Endodermal cell (in vitro differentiated cells): ENCODE measurements at regions not wholly inside any gene's neighbourhood (a gene's known extent, or its start where the extent isn't known, plus 50 kb on each side); places are given as distances from the start of the nearest gene placed in this dataset.

Source experiments
- DNase-seq: peaks from one replicate; pipeline ENCODE4 v3.0.0-alpha.2; 2017
- H3K27ac ChIP-seq: 2 replicates; pipeline ENCODE4 v1.5.1; 2013; ENCODE audit warnings: mild to moderate bottlenecking, low read depth, low read length, moderate library complexity
- H3K27me3 ChIP-seq: 2 replicates; pipeline ENCODE4 v1.6.1; 2013; ENCODE audit warnings: mild to moderate bottlenecking, low read length, moderate library complexity; ENCODE audit not compliant: insufficient read depth, control insufficient read depth, poor library complexity, severe bottlenecking
- H3K36me3 ChIP-seq: 2 replicates; pipeline ENCODE4 v1.7.0; 2013; ENCODE audit warnings: mild to moderate bottlenecking, low read length, moderate library complexity; ENCODE audit not compliant: control insufficient read depth, insufficient read depth
- H3K4me1 ChIP-seq: one replicate; pipeline ENCODE4 v1.7.0; 2013; ENCODE audit warnings: low read length; ENCODE audit not compliant: control insufficient read depth, insufficient read depth
- H3K4me3 ChIP-seq: 2 replicates; pipeline ENCODE4 v1.5.1; 2013; ENCODE audit warnings: mild to moderate bottlenecking, low read length, moderate library complexity
- H3K9ac ChIP-seq: 2 replicates; pipeline ENCODE4 v1.6.1; 2013; ENCODE audit warnings: mild to moderate bottlenecking, low read length, moderate library complexity; ENCODE audit not compliant: poor library complexity, severe bottlenecking; ENCODE audit errors: extremely low read depth
- H3K9me3 ChIP-seq: 2 replicates; pipeline ENCODE4 v1.6.1; 2013; ENCODE audit warnings: mild to moderate bottlenecking, low read length, moderate library complexity; ENCODE audit not compliant: control insufficient read depth
- H3K27ac Mint-ChIP-seq: 2 replicates; pipeline ENCODE4 v1.8.0; 2020; ENCODE audit warnings: mixed read lengths
- H3K27me3 Mint-ChIP-seq: 2 replicates; pipeline ENCODE4 v1.8.0; 2021; ENCODE audit warnings: mild to moderate bottlenecking, mixed read lengths; ENCODE audit not compliant: insufficient read depth
- H3K36me3 Mint-ChIP-seq: 2 replicates; pipeline ENCODE4 v1.8.0; 2020; ENCODE audit warnings: low read depth, mixed read lengths
- H3K4me1 Mint-ChIP-seq: 2 replicates; pipeline ENCODE4 v1.8.0; 2020; ENCODE audit warnings: mixed read lengths
- H3K4me3 Mint-ChIP-seq: 2 replicates; pipeline ENCODE4 v1.8.0; 2020; ENCODE audit warnings: mild to moderate bottlenecking, moderate library complexity, mixed read lengths
- H3K9me3 Mint-ChIP-seq: 2 replicates; pipeline ENCODE4 v1.8.0; 2020; ENCODE audit warnings: mild to moderate bottlenecking, mixed read lengths
- CTCF ChIP-seq: fragments of 200-600 bp; sonication (generic); conservative IDR thresholded peaks from 2 replicates; pipeline ENCODE4 v1.5.0; 2021; ENCODE audit warnings: antibody characterized with exemption, mild to moderate bottlenecking
- WGBS, 2 experiments: methylation state at CpG; one replicate each; pipeline versions ENCODE4 v1.1.5 to v1.1.7; 2013; ENCODE audit warnings: missing lambda C conversion rate in 2 of 2, mixed read lengths in 1 of 2; ENCODE audit not compliant: insufficient coverage in 1 of 2, insufficient read length in 1 of 2; 5-methylcytosine and 5-hydroxymethylcytosine counted together

- no peaks in the 10 kb centered on the region for H3K9me3 ChIP-seq
- Mint-ChIP-seq H3K4me1 (no peaks in the 10 kb centered on the region), H3K4me3 (no peak overlapping the region), H3K27me3 (no peaks in the 10 kb centered on the region), H3K27ac (no peak overlapping the region), H3K36me3 (no peaks in the 10 kb centered on the region), H3K9me3 (no peaks in the 10 kb centered on the region)
- no peaks in the 10 kb centered on the region for H3K27me3 ChIP-seq
- peak; percentile 47 for DNase-seq
- no peak overlapping the region for H3K27ac ChIP-seq
- H3K4me3 ChIP-seq: no peak overlapping the region
- no peaks in the 10 kb centered on the region for H3K4me1 ChIP-seq
- no peak overlapping the region for H3K9ac ChIP-seq
- H3K36me3 ChIP-seq: no peaks in the 10 kb centered on the region
- no peak for TF ChIP-seq CTCF
- WGBS, 2 experiments: 64 to 70% methylated on average over 5 to 6 of the region's 6 CpGs
Measured at GRCh38 chr10:61285749-61286148, 167.4 kb downstream of the TMEM26 start.

GRCh38 chr10:61284222-61284890 lies 168.8 kb downstream of the TMEM26 start:
- TF ChIP-seq CTCF: peak; percentile 85
- no peak overlapping the region for H3K27ac Mint-ChIP-seq
- H3K27me3 ChIP-seq: no peaks in the 10 kb centered on the region
- no peak for DNase-seq
- no peak overlapping the region for H3K27ac ChIP-seq
- H3K9me3 Mint-ChIP-seq: no peaks in the 10 kb centered on the region
- no peaks in the 10 kb centered on the region for H3K4me1 Mint-ChIP-seq
- H3K4me3 Mint-ChIP-seq: no peak overlapping the region
- WGBS, 2 experiments: 54% methylated on average over 5 of the region's 5 CpGs; no CpG with 5 or more reads in 1 of the 2 experiments
- no peaks in the 10 kb centered on the region for H3K27me3 Mint-ChIP-seq
- no peak overlapping the region for H3K9ac ChIP-seq
- H3K36me3 ChIP-seq: no peaks in the 10 kb centered on the region
- no peaks in the 10 kb centered on the region for H3K4me1 ChIP-seq
- no peaks in the 10 kb centered on the region for H3K36me3 Mint-ChIP-seq
- no peak overlapping the region for H3K4me3 ChIP-seq
- H3K9me3 ChIP-seq: no peaks in the 10 kb centered on the region

- no peak overlapping the region for H3K27ac ChIP-seq
- no peak overlapping the region for H3K4me3 ChIP-seq
Measured at GRCh38 chr10:61283481-61284221, 169.5 kb downstream of the TMEM26 start.

More at GRCh38 chr10:61283481-61284221, 169.5 kb downstream of the TMEM26 start:
- no peak for DNase-seq
- no peak overlapping the region for H3K9ac ChIP-seq
- H3K36me3 Mint-ChIP-seq: no peaks in the 10 kb centered on the region
- no peak overlapping the region for H3K4me3 Mint-ChIP-seq
- no peaks in the 10 kb centered on the region for H3K27me3 ChIP-seq
- no peaks in the 10 kb centered on the region for H3K4me1 Mint-ChIP-seq
- no peaks in the 10 kb centered on the region for H3K9me3 Mint-ChIP-seq
- 85 to 100% methylated on average over 1 to 3 of the region's 3 CpGs for WGBS, 2 experiments
- no peak for TF ChIP-seq CTCF
- no peaks in the 10 kb centered on the region for H3K36me3 ChIP-seq
- H3K4me1 ChIP-seq: no peaks in the 10 kb centered on the region
- no peaks in the 10 kb centered on the region for H3K27me3 Mint-ChIP-seq
- no peaks in the 10 kb centered on the region for H3K9me3 ChIP-seq
- H3K27ac Mint-ChIP-seq: no peak overlapping the region
